ENCODE measurements at regions not wholly inside any gene's neighbourhood (a gene's known extent, or its start where the extent isn't known, plus 50 kb on each side); places are given as distances from the start of the nearest gene placed in this dataset.
A peak's percentile ranks its signal among the peaks of the same experiment; 100 is the strongest.

DNA sequence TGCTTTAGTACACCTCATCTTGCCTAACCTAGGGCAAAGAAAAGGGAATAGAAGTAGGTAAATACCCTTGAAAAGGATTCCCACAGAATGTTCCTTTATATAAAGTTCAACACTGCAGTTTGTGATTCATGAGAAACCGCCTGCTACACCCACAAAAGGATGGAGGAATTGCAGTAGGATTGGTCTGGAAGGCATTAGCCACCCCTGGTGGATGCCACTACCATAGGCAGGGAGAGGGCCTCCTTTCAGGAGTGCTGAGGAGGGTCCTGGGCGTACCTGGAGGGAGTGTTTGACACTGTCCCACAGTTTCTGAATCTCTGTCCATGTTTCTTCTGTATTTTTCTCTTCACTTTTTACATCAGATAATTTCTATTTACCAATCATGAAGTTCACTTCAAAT, 221.8 kb upstream of the TMEM72 start:
- DNase-seq = no peak

DNA sequence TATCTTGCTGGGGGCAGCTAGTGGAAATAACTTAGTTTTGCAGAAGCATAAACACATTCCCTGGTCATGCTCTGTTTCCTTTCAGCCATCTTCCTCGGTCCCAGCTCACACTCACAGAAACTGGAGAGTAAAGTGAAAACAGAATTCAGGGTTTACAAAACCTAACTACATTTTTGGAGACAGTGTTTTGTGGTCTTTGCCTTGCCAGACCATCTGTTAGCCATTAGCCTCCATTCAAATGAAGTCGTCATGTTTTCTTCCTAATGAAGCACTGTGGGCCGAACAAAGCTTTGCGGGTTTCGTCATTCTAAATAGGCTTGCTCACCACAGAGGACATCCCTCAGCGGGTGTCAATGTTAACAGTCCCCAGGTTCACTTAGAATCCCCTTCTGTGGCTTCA, 214.6 kb upstream of the TMEM72 start:
- DNase-seq = no peak

DNA sequence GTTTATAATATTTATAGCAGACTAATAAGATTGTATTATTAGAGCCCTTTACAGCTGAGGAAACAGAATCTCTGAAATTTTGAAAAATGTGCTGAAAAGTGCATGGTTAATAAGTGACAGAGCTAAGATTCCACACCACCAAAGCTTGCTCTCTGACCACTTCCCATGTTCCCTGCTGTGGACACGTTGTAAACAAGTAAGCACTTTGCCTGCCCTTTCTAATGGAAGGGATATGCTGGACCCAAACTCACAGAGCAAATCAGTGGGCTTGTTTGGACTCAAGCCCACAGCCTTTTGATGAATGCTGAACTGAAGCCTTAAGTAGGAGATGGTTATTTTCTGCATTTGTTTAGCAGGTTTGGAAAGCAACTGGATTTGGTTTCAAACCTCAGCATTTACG, 214.0 kb upstream of the TMEM72 start:
- no peak for DNase-seq

DNA sequence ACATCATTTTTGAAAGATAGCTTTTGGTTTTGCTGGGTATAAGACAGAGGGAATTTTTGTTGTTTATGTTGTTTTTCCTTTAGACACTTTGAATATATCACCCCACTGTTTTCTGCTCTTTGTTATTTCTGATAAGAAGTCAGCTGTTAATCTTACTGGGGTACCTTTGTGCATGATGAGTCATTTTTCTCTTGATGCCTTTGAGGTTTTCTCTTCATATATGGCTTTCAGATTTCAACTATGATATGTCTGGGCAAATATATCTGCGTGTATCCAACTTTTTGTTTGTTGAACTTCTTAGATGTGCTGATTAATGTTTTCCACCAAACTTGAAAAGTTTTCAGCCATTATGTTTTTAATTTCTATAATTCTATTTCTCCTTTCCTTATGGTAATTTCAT, 208.6 kb upstream of the TMEM72 start:
- DNase-seq = no peak

DNA sequence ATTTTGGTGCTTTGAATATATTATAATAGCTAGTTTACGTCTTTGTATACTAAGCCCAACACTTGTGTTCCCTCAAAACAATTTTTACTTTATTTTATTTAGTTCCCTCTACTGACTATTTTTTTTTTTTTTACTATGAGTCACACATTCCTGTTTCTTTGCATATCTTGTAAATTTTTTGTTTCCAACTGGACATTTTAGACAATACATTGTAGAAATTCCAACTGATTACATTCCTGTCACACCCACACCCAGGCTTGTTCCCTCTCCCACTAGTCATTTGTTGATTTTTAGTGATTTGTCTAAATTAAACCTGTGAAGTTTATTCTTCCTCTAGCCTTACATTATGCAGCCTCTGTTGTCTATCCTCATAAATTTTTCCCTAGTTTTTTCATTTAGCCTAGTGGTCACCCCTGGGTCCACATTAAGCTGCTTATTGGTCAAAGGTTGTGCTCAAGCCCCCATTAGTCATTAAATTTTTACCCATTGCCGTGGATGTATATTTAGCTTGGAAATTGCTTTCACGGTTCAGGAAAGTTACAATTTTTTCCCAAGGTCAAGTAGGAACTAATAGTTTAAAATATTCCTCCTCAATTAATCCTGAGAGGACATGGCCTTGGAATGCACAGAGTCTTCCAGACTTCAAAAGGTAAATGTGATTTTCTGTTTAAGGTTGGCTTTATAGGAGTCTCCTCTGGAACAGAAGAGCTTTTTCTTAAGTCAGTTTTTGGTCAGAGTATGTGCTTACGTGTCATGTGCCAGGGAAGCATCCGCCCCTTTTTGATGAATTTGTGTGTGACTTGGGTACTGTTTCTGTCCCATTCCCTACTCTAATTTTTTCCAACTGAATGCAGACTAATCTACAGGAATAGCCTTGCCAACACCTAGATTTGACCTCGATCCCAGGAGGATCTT, 207.6 kb upstream of the TMEM72 start:
- no peak for DNase-seq

DNA sequence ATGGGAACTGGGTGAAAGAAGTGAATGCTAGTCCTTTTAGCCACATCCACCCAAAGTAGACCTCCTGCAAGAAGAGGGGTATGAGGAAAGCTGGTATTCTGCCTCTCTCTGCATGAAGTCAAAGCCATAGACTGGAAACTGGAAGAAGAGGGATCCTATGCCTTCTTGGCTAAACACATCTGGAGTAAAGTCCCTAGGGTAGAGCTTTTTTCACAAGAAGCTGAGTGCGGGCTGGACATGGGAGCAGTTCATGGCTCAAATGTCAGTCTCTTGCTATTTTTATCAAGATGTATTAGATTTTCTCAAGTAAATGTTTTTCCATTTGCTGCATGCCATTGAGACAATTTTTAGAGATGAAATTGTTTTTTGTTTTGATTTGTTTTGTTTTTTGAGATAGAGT, 206.5 kb upstream of the TMEM72 start:
- DNase-seq = no peak

DNA sequence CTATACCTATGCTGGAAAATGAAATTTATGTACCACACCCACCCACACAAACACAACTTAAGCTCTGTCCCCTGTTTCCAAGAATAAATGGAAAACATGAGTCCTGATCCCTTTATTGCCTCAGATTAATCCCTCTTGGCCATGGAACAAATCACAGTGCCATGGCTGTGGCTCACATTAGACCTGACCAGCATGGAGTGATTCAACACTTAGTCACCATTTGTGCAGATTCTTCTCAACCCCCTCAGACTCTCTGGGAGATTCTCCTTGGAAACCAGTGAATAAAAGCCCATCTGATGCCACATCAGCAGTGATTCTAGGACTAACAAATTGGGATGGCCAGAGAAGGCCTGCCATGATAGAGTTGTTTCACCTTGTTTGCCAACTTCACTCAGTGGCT, 204.4 kb upstream of the TMEM72 start:
- no peak for DNase-seq

DNA sequence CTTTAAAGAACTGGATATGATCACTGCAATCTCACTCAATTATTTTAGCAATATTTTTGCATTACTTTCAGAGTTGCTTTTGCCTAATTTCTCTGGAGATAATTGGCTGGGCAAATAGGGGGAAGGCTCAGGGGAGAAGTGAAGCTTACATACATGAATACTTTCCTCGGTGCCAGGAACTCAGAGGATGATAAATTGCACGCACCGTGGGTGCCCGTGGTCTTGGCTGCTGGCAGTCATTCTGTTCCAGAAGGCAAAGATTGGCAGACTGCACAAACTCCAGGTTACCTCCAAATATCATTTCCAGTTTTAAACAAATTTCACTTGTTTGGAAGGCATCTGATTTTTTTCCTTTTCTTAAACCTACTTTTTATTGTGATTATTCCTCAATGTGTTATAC, 197.8 kb upstream of the TMEM72 start:
- no peak for DNase-seq

DNA sequence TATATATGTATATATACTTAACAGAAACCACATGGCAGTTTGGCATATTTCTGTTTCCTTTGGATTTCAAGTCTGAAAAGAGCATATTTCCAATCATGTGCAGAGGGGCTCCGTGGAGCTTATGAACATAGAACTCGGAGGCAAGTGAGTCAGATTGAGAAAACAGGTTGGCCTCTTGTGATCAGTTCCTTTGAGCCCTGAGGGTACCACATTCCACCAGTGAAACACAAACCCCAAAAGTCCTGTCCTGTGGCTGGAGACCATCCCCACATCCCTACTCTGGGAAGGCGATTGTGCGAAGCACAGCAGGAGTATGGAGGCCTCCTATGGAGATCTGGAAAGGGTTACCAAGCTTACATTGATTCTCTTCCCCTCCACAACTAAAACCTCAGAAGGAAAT, 196.7 kb upstream of the TMEM72 start:
- no peak for DNase-seq

DNA sequence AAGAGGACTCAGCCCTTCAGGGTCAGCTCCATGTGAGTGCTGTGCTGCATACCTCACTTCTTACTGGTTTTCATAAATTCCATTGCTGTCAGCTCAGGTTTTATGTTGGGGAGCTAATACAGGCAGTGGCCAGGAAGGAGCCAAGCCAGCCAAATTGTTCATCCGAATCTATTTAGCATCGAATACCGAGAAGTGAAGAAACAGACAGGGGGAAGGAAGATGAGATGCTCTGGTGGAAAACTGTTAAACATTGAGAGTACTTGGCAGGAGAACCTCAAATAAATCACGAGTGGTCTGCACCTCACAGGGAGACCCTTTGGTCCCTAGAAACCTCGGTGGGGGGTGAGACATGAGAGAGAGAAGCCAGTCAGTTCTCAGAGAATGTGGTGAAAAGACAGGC, 196.0 kb upstream of the TMEM72 start:
- no peak for DNase-seq

DNA sequence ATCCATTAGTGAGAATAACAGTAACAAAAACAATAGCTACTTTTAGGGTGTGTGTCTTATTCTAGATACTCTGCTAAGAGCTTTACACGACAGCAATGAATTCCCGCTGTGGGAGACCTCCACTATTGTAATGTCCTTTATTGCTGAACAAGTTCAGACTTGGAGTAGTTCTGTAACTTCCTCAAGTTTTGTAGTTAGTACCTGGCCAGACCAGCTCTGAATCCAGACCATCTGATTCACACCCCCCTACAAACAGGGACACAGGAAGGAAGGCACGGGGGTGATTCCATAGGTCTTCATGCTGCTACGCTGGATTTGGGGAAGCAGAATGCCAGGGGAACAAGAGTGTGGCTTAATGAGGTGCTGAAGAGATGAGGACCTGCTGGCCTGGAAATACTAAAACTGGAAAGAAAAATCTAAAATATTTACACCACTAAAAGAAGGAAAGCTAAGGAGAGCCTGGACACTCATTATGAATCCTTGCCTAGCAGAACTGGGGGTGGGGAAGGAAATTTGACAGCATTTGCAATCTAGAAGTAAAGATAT, 194.6 kb upstream of the TMEM72 start:
- no peak for DNase-seq

DNA sequence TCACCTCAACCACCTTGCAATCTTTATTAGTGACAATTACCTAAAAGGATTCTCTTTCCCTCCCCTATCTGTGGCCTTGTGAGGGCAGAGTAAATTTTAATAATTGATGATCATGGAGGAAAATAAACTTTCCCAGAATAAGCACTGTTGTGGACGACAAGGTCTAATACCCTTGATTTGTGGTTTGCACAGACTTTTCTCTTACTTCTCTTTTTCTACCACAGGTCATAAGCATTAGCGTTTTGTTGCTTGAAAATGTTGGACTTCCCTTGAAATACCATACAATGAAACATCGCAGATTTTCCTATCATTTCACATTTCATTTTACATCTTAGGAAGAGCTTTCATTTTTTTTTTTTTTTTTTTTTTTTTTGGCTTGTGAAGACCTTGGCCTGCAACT, 188.1 kb upstream of the TMEM72 start:
- DNase-seq = peak; percentile 4

DNA sequence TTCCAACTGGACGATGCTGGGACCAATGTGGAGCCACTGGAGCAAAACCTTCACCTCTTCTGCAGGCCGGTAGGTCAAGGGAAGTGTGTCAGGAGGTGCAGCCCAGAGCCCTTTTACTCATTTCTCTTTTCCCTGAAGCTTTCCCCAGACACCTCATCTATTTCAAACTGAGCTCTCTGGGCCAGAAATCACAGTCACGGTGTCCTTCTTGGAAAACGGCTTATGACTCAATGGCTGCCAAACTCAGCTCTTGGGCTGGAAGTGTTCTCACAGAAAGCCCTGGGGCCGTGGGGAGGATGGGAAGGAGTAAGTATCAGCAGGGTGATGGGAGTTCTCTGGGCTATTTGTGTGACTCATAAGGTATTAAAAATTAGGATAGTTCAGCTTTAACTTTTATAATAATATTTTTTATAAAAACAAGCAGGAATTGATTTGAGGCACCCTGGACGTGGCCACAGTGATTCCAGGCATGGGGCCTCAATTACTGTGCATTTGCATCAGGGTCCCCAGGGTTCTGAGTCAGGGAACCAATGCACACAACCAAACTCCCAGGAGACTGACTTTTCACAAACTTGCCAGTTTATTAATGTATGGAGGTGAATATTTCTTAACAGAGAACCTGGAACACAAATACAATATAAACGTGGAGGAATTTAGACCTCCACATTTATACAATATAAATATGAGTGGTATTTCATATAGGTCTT, 187.4 kb upstream of the TMEM72 start:
- DNase-seq = no peak

DNA sequence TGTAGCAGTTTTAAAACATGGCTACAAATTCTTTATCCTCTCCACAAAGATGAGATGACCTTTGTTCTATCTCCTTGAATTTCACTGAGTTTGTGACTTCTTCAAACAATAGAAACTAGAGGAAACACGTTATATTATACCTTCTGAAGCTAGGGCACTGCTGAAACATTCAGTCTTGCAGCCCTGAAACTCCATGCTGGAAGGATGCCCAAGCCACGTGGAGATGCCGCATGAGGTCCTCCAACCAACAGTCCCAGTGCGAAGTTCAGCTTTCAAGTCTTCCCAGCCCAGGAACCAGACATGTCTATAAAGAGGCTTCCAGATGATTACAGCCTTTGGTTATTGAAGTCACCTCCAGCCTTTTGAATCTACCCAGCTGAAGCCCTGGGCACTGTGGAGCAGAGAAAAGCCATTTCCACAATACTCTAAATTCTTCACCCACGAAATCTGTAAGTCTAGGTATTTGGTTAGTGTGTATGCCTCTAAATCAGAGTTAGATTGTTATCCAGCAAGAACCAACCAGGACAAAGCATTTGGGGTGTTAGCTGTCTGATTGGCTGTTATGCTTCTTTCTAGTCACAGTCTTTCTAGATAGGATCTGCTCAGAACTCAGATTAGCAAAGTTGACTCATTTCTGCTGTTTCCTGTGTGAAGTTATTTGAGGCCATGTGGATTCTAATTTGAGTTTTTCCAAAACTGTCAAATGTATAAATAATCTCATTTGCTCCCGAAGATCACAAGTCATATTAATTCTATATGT, 186.5 kb upstream of the TMEM72 start:
- no peak for DNase-seq

DNA sequence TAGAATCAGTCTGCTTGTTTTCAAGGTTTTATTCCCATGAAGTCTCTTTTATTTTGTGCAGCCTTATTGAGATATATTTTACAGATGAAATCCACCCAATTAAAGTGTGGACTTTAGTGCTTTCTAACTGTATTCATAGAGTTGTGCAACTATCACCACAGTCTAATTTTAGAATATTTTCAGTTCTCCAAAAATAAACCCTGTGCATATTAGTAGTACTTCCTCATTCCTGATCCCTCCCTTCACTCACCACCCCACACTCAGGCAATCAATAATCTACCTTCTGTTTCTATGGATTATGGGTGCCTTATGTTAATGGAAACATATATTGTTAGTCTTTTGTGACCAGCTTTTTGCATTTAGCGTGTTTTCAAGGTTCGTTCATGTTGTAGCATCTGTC, 185.7 kb upstream of the TMEM72 start:
- peak; percentile 74 for DNase-seq

DNA sequence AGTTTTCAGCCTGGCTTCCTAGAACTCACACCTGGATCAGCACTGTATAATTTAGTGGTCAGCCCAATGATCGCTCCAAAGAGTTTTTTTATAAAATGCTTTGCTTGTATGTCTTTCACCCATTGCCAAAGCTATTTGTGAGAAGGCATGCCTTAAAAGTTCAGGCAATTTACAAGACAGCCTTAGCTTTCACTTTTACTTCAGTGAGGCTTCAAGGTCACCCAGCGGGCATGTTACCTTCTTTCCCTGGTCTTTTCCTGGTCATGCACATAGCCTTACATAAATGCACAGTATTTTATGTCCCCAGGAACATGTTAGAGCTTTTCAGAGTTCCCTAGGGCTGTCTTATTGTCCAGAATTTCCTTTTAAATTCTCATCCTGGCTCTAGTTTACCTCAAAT, 179.9 kb upstream of the TMEM72 start:
- DNase-seq = peak; percentile 41

DNA sequence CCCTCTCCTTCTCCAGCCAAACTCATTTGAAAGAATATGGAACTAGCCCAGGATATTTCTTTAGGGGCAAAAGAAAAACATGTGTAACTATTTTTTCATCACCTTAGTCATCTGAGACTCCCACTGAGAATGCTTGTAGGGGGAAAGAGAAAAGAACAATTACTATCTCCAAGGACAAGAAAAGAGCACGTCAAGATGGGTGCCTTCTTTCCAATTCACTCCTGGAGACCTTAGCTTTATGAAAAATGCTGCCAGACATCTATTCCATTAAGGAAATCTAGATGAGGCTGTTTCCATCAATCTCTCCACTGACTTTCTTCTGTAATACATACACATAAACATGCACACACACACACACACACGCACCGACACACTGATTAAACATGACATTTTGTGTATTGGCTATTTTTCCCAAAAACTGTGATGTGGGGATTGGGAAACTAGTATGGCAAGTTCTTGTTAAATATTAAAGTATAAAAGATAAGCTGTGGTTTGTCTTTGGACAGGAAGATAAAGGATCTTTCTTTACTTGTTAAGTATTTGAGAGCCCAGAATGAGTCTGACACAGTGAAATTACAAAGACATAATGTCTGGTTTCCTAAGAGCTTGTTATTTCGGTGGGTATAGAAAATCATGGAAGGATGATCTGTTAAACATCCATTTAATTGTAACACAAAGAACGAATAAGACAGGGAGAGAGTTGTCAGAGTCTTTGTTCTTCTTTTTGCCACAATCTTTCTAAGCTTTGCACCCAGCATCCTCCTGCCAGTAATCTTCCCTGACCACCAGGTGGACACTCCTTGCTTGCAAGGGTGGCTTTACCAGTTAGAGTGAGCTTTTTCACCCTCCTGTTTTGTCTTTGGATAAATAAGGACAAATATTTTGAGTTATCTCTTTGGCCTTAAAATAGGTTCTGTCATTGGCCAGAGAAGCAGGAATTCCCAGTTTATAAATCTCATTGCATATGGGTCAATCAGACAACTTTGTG, 177.3 kb upstream of the TMEM72 start:
- peak; percentile 5 for DNase-seq

DNA sequence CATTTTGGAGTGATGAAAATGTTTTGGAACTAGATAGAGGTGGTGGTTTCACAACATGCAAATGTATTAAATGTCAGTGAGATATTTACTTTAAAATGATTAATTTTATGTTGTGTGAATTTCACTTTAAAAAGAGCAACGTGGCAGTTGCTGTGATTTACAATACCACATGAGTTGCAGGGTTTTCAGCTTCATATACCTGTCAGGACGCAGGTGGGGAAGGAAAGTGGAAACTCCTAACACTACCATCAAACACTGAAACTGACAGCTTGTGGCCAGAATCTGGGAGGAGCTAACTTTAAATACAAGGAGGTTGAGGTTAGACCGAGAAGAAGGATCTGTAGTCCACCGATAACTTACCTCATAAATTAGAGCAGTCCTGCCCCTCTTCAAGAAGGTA, 168.9 kb upstream of the TMEM72 start:
- peak; percentile 58 for DNase-seq

DNA sequence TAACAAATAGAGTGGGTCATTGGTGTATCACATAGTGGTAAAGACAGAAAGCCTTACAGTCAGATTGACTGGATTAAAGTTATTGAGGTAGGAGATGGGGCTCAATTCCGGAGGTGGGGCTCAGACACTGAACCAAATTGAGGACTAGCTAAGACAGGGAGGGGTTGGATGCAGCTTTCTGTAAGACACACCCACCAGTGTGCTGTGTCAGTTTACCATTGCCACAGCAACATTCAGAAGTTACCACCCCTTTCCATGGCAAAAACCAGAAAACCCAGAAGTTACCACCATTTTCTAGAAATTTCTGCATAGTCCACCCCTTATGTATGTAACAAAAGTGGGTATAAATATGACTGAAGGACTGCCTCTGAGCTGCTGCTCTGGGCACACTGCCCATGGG, 167.6 kb upstream of the TMEM72 start:
- DNase-seq = no peak

DNA sequence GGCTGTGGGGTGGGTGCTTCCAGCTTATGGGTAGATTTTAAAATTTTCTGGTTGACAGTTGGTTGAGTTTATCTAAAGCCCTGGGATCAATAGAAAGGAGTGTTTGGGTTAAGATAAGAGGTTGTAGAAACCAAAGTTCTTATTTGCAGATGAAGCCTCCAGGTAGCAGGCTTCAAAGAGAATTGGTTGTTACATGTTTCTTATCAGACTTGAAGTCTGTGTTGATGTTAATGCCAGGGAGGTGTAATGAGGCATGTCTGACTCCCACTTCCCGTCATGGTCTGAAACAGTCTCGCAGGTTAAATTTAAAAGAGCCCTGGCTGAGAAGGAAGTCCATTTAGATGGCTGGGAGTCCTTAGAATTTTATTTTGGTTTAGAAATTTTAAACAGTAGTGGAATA, 165.2 kb upstream of the TMEM72 start:
- DNase-seq = peak; percentile 45

DNA sequence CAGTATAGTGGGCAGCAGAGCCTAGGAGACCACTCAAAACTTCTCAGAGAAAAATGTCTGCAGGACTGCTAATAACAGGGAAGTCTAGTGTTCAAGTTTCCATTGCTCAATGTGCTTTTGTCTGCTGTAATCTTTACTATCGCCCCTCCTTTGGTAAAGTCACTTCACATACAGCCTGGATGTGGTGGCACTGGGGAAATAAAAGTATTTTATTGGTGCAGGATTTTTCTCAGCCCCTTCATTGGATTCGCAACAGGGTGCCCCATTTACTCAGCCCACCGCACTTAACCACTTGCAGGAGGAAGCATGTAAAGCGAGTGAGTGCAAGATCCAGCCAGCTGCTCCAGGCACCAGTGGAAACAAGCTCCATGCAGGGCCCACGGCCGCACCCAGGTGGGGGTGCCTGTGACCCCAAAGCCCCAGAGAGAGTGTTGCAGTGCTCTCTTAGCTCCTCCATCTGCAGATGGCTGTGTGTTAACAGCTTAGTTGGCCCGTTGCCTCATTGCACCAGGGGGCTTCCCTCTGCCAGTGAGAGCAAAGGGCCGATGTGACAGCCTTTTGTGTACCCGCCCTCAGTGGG, 163.5 kb upstream of the TMEM72 start:
- DNase-seq = no peak

DNA sequence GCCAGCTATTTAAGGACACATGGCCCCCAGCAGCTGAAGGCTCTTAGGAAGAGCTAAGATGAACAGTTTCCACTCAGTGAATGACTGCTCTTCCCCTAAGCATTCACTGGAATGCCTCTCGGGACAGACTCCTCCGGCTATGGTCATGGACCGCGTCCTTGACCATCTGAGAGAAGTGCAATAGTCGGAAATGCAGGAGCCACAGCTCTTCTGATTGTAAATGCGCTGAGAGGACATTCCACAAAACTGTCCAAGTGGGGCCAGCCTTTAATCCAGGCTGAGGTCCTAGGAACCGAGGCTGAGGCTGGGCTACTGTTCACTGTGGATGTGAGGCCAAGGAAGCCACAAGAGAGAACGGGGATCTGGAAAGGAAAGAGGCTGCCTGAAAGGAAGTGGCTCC, 162.0 kb upstream of the TMEM72 start:
- DNase-seq = no peak

All from OCI-M1 (cell line).